T-helper 17 cell (primary cell): ENCODE measurements at regions not wholly inside any gene's neighbourhood (a gene's known extent, or its start where the extent isn't known, plus 50 kb on each side); places are given as distances from the start of the nearest gene placed in this dataset.
A peak's percentile ranks its signal among the peaks of the same experiment; 100 is the strongest.
"Not testable (repeated sequence)": the region's sequence is repeated elsewhere in the genome, so short reads cannot be mapped to it uniquely, and the experiment has no call there.

Experiments used
- ATAC-seq: fragments of 150-1000 bp; cut with Tn5 transposase; 2 replicates; pipeline ENCODE4 v1.10.0; 2021; ENCODE audit warnings: mild to moderate bottlenecking, moderate library complexity
- DNase-seq, 3 donors: peaks; one replicate each; pipeline versions ENCODE4 v3.0.0 to v3.0.0-alpha.2; 2020 to 2021
- H3K9me3 ChIP-seq: one replicate; pipeline ENCODE4 v1.7.0; 2013; ENCODE audit warnings: low read length, mild to moderate bottlenecking; ENCODE audit not compliant: control insufficient read depth, poor library complexity, severe bottlenecking
- H3K27ac Mint-ChIP-seq: one replicate; pipeline ENCODE4 v1.8.0; 2022; ENCODE audit warnings: mild to moderate bottlenecking, moderate library complexity, mixed read lengths
- H3K27me3 Mint-ChIP-seq: one replicate; pipeline ENCODE4 v1.8.0; 2022; ENCODE audit warnings: mixed read lengths
- H3K36me3 Mint-ChIP-seq: one replicate; pipeline ENCODE4 v1.8.0; 2022; ENCODE audit warnings: low read depth, mixed read lengths
- H3K4me1 Mint-ChIP-seq: one replicate; pipeline ENCODE4 v1.8.0; 2022; ENCODE audit warnings: mild to moderate bottlenecking, mixed read lengths
- H3K4me3 Mint-ChIP-seq: one replicate; pipeline ENCODE4 v1.8.0; 2022; ENCODE audit warnings: mild to moderate bottlenecking, moderate library complexity, mixed read lengths

DNA sequence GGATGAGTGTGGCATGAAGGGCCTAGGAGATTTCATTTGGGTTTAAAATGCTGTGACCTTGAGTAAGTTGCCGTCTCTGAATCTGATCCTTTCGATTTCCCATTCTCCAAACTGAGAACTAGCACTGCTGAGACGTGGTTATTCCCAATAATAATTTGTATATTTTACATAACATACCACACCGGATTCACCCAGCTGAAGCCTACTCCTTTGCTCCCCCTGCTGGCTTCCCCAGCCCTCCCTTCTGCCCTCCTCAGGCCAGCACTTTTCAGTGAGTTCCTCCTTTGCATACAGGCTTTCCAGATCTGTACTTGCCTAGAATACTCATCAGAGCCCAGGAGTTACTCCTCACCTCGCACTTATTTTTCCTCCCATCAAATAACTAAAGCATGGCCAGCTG, 255.1 kb downstream of the OR4F29 start:
- not testable (repeated sequence) for DNase-seq, H3K27me3 Mint-ChIP-seq, H3K4me1 Mint-ChIP-seq, H3K9me3 ChIP-seq, H3K27ac Mint-ChIP-seq, H3K36me3 Mint-ChIP-seq, ATAC-seq, H3K4me3 Mint-ChIP-seq

DNA sequence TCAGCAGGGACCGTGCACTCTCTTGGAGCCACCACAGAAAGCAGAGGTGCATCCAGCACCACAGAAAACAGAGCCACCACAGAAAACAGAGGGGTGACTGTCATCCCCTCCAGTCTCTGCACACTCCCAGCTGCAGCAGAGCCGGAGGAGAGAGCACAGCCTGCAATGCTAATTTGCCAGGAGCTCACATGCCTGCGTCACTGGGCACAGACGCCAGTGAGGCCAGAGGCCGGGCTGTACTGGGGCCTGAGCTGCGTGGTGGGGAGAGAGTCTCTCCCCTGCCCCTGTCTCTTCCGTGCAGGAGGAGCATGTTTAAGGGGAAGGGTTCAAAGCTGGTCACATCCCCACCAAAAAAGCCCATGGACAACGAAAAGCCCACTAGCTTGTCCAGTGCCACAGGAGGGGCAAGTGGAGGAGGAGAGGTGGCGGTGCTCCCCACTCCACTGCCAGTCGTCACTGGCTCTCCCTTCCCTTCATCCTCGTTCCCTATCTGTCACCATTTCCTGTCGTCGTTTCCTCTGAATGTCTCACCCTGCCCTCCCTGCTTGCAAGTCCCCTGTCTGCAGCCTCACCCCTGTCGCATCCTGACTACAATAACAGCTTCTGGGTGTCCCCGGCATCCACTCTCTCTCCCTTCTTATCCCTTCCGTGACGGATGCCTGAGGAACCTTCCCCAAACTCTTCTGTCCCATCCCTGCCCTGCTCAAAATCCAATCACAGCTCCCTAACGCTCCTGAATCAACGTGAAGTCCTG, 260.0 kb downstream of the OR4F29 start:
- H3K27me3 Mint-ChIP-seq, DNase-seq, H3K4me1 Mint-ChIP-seq, H3K36me3 Mint-ChIP-seq, ATAC-seq, H3K9me3 ChIP-seq: not testable (repeated sequence)
- peak overlapping the region; percentile 53 for H3K4me3 Mint-ChIP-seq
- H3K27ac Mint-ChIP-seq: peak overlapping the region; percentile 85

GRCh38 chr1:190678-191077, 260.8 kb downstream of the OR4F29 start:
- not testable (repeated sequence) for H3K4me3 Mint-ChIP-seq, H3K4me1 Mint-ChIP-seq, H3K9me3 ChIP-seq, H3K27me3 Mint-ChIP-seq, H3K36me3 Mint-ChIP-seq, DNase-seq, ATAC-seq
- H3K27ac Mint-ChIP-seq: peak overlapping the region; percentile 85

GRCh38 chr1:189915-190314, 261.6 kb downstream of the OR4F29 start:
- not testable (repeated sequence) for H3K27me3 Mint-ChIP-seq, DNase-seq, H3K27ac Mint-ChIP-seq, ATAC-seq, H3K4me1 Mint-ChIP-seq, H3K4me3 Mint-ChIP-seq, H3K9me3 ChIP-seq, H3K36me3 Mint-ChIP-seq

- DNase-seq, H3K36me3 Mint-ChIP-seq, H3K4me3 Mint-ChIP-seq, H3K27ac Mint-ChIP-seq, H3K9me3 ChIP-seq, H3K27me3 Mint-ChIP-seq, ATAC-seq: not testable (repeated sequence)
- H3K4me1 Mint-ChIP-seq: peaks cover 10% of the 10 kb centered on the region
Observed at GRCh38 chr1:189270-189669, 262.2 kb downstream of the OR4F29 start.

GRCh38 chr1:187298-187697, 264.2 kb downstream of the OR4F29 start:
- H3K4me3 Mint-ChIP-seq, H3K9me3 ChIP-seq, H3K36me3 Mint-ChIP-seq, ATAC-seq, DNase-seq, H3K27me3 Mint-ChIP-seq, H3K27ac Mint-ChIP-seq: not testable (repeated sequence)
- peaks cover 11% of the 10 kb centered on the region for H3K4me1 Mint-ChIP-seq

DNA sequence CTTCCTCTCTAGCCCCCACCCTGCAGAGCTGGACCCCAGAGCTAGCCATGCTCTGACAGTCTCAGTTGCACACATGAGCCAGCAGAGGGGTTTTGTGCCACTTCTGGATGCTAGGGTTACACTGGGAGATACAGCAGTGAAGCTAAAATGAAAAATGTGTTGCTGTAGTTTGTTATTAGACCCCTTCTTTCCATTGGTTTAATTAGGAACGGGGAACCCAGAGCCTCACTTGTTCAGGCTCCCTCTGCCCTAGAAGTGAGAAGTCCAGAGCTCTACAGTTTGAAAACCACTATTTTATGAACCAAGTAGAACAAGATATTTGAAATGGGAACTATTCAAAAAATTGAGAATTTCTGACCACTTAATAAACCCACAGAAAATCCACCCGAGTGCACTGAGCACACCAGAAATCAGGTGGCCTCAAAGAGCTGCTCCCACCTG, 264.8 kb downstream of the OR4F29 start:
- DNase-seq: not testable (repeated sequence)

GRCh38 chr1:186223-186622, 265.3 kb downstream of the OR4F29 start:
- not testable (repeated sequence) for H3K4me3 Mint-ChIP-seq, H3K36me3 Mint-ChIP-seq, H3K27ac Mint-ChIP-seq, DNase-seq, H3K9me3 ChIP-seq, ATAC-seq, H3K4me1 Mint-ChIP-seq, H3K27me3 Mint-ChIP-seq

More for the DNA sequence above, 264.8 kb downstream of the OR4F29 start:
- H3K27me3 Mint-ChIP-seq, H3K27ac Mint-ChIP-seq, H3K4me3 Mint-ChIP-seq, H3K9me3 ChIP-seq, H3K36me3 Mint-ChIP-seq, ATAC-seq: not testable (repeated sequence)
- peaks cover 11% of the 10 kb centered on the region for H3K4me1 Mint-ChIP-seq

- H3K36me3 Mint-ChIP-seq, H3K27ac Mint-ChIP-seq, H3K9me3 ChIP-seq, H3K27me3 Mint-ChIP-seq, ATAC-seq, H3K4me1 Mint-ChIP-seq, DNase-seq, H3K4me3 Mint-ChIP-seq: not testable (repeated sequence)
Observed at GRCh38 chr1:185526-185925, 266.0 kb downstream of the OR4F29 start.

GRCh38 chr1:184336-184686, 267.2 kb downstream of the OR4F29 start:
- H3K9me3 ChIP-seq, H3K27me3 Mint-ChIP-seq, H3K4me1 Mint-ChIP-seq, DNase-seq, H3K27ac Mint-ChIP-seq, H3K36me3 Mint-ChIP-seq, ATAC-seq, H3K4me3 Mint-ChIP-seq: not testable (repeated sequence)

- not testable (repeated sequence) for H3K4me1 Mint-ChIP-seq, ATAC-seq, H3K4me3 Mint-ChIP-seq, H3K27ac Mint-ChIP-seq, DNase-seq, H3K27me3 Mint-ChIP-seq, H3K9me3 ChIP-seq, H3K36me3 Mint-ChIP-seq
Observed at GRCh38 chr1:183620-184335, 267.7 kb downstream of the OR4F29 start.

- H3K27me3 Mint-ChIP-seq, ATAC-seq, H3K9me3 ChIP-seq, H3K27ac Mint-ChIP-seq, H3K4me3 Mint-ChIP-seq, H3K4me1 Mint-ChIP-seq, H3K36me3 Mint-ChIP-seq, DNase-seq: not testable (repeated sequence)
Observed at GRCh38 chr1:183081-183480, 268.4 kb downstream of the OR4F29 start.

DNA sequence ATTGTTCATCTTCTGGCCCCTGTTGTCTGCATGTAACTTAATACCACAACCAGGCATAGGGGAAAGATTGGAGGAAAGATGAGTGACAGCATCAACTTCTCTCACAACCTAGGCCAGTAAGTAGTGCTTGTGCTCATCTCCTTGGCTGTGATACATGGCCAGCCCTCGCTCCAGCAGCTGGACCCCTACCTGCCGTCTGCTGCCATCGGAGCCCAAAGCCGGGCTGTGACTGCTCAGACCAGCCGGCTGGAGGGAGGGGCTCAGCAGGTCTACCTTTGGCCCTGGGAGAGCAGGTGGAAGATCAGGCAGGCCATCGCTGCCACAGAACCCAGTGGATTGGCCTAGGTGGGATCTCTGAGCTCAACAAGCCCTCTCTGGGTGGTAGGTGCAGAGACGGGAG, 268.8 kb downstream of the OR4F29 start:
- not testable (repeated sequence) for H3K36me3 Mint-ChIP-seq, DNase-seq, ATAC-seq, H3K9me3 ChIP-seq, H3K4me3 Mint-ChIP-seq, H3K27ac Mint-ChIP-seq, H3K4me1 Mint-ChIP-seq, H3K27me3 Mint-ChIP-seq
